Limb (tissue), 2 donors: ENCODE measurements at regions not wholly inside any gene's neighbourhood (a gene's known extent, or its start where the extent isn't known, plus 50 kb on each side); places are given as distances from the start of the nearest gene placed in this dataset.

ENCODE experiments used
- DNase-seq, 2 donors: peaks; one replicate each; pipeline ENCODE4 v3.0.0-alpha.2; 2016; ENCODE audit errors: extremely low spot score in 2 of 2

GRCh38 chr9:107673861-107674720, 184.5 kb upstream of the KLF4 start:
- DNase-seq, result no peak

- DNase-seq, result no peak
These were observed 182.0 kb upstream of the KLF4 start for GRCh38 chr9:107671588-107671987.

- no peak for DNase-seq
These were observed 179.9 kb upstream of the KLF4 start for GRCh38 chr9:107669422-107669821.

GRCh38 chr9:107667231-107668070, 177.9 kb upstream of the KLF4 start:
- no peak for DNase-seq

GRCh38 chr9:107665057-107665456, 175.5 kb upstream of the KLF4 start:
- no peak for DNase-seq

- DNase-seq, result no peak
These were observed 171.4 kb upstream of the KLF4 start for GRCh38 chr9:107660976-107661375.

GRCh38 chr9:107653263-107653821, 163.8 kb upstream of the KLF4 start:
- no peak for DNase-seq

- DNase-seq, result no peak
These were observed 161.4 kb upstream of the KLF4 start for GRCh38 chr9:107650995-107651394.

- no peak for DNase-seq
These were observed 160.8 kb upstream of the KLF4 start for GRCh38 chr9:107650321-107650720.

- no peak for DNase-seq
These were observed 158.7 kb upstream of the KLF4 start for GRCh38 chr9:107648153-107648715.

- no peak for DNase-seq
These were observed 158.0 kb upstream of the KLF4 start for GRCh38 chr9:107647611-107648010.

- DNase-seq, result no peak
These were observed 157.6 kb upstream of the KLF4 start for GRCh38 chr9:107647141-107647540.

GRCh38 chr9:107645464-107645833, 155.9 kb upstream of the KLF4 start:
- DNase-seq, result no peak

GRCh38 chr9:107644733-107645463, 155.3 kb upstream of the KLF4 start:
- DNase-seq, result peak in 1 of 2 donors; percentile 15

- no peak for DNase-seq
These were observed 149.9 kb upstream of the KLF4 start for GRCh38 chr9:107639426-107639825.

GRCh38 chr9:107638521-107639310, 149.1 kb upstream of the KLF4 start:
- DNase-seq, result peak; percentile 70 to 87

GRCh38 chr9:107637421-107638420, 148.2 kb upstream of the KLF4 start:
- peak; percentile 95 to 97 for DNase-seq

- DNase-seq, result no peak
These were observed 147.2 kb upstream of the KLF4 start for GRCh38 chr9:107636571-107637381.
